ENCODE measurements at regions not wholly inside any gene's neighbourhood (a gene's known extent, or its start where the extent isn't known, plus 50 kb on each side); places are given as distances from the start of the nearest gene placed in this dataset.

GRCh38 chr10:53749439-53749838 is 976.9 kb upstream of the MBL2 start:
- no peak for DNase-seq
- Histone ChIP-seq H3K27me3 (ENCODE audit: insufficient read depth, low read depth, severe bottlenecking) (no peaks in the 10 kb centered on the region), H3K36me3 (no peaks in the 10 kb centered on the region), H3K4me3 (ENCODE audit: low read depth, low read length) (no peak overlapping the region), H3K9me3 (ENCODE audit: severe bottlenecking) (peaks cover 4% of the 10 kb centered on the region), H3K27ac (no peak overlapping the region)
- TF ChIP-seq, protein P1, sequence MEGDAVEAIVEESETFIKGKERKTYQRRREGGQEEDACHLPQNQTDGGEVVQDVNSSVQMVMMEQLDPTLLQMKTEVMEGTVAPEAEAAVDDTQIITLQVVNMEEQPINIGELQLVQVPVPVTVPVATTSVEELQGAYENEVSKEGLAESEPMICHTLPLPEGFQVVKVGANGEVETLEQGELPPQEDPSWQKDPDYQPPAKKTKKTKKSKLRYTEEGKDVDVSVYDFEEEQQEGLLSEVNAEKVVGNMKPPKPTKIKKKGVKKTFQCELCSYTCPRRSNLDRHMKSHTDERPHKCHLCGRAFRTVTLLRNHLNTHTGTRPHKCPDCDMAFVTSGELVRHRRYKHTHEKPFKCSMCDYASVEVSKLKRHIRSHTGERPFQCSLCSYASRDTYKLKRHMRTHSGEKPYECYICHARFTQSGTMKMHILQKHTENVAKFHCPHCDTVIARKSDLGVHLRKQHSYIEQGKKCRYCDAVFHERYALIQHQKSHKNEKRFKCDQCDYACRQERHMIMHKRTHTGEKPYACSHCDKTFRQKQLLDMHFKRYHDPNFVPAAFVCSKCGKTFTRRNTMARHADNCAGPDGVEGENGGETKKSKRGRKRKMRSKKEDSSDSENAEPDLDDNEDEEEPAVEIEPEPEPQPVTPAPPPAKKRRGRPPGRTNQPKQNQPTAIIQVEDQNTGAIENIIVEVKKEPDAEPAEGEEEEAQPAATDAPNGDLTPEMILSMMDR (IDR thresholded peaks at IDR 0.05; ENCODE audit: low read depth, low read length): no peak

GRCh38 chr10:53748319-53748718 is 975.7 kb upstream of the MBL2 start:
- Histone ChIP-seq H3K36me3 (no peaks in the 10 kb centered on the region), H3K27me3 (ENCODE audit: insufficient read depth, low read depth, severe bottlenecking) (no peaks in the 10 kb centered on the region), H3K27ac (no peak overlapping the region), H3K4me3 (ENCODE audit: low read depth, low read length) (no peak overlapping the region), H3K9me3 (ENCODE audit: severe bottlenecking) (peaks cover 4% of the 10 kb centered on the region)
- TF ChIP-seq, protein P1 (IDR thresholded peaks at IDR 0.05; ENCODE audit: low read depth, low read length): no peak
- no peak for DNase-seq

GRCh38 chr10:53744746-53745145 is 972.2 kb upstream of the MBL2 start:
- Histone ChIP-seq H3K27me3 (ENCODE audit: insufficient read depth, low read depth, severe bottlenecking) (no peaks in the 10 kb centered on the region), H3K36me3 (no peaks in the 10 kb centered on the region), H3K27ac (no peak overlapping the region), H3K4me3 (ENCODE audit: low read depth, low read length) (no peak overlapping the region), H3K9me3 (ENCODE audit: severe bottlenecking) (peaks cover 4% of the 10 kb centered on the region)
- TF ChIP-seq, protein P1 (IDR thresholded peaks at IDR 0.05; ENCODE audit: low read depth, low read length): no peak
- DNase-seq: no peak

GRCh38 chr10:53744176-53744575 is 971.6 kb upstream of the MBL2 start:
- H3K36me3 ChIP-seq: no peaks in the 10 kb centered on the region
- H3K27ac ChIP-seq: no peak overlapping the region
- no peaks in the 10 kb centered on the region for H3K9me3 ChIP-seq (ENCODE audit: severe bottlenecking)

DNA sequence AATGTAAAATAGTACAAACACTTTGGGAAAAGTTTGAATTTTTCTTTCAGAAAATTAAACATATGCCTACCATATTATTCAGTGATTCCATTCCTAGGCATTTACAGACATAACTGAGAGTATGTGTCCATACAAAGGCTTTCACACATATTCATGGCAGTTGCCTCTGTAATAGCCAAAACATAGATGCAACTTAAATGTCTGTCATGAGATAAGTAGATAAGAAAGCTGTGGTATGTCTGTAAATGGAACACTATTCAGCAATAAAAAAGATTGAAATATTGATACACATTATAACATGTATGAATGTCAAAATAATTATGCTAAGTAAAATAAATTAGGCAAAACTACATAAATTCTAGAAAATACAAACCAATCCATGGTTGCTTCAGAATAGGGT is 964.5 kb upstream of the MBL2 start:
- Histone ChIP-seq H3K36me3 (no peaks in the 10 kb centered on the region), H3K4me3 (ENCODE audit: low read depth, low read length) (no peak overlapping the region), H3K9me3 (ENCODE audit: severe bottlenecking) (no peaks in the 10 kb centered on the region), H3K27me3 (ENCODE audit: insufficient read depth, low read depth, severe bottlenecking) (no peaks in the 10 kb centered on the region), H3K27ac (no peak overlapping the region)
- TF ChIP-seq, protein P1 (IDR thresholded peaks at IDR 0.05; ENCODE audit: low read depth, low read length): no peak
- no peak for DNase-seq

More at GRCh38 chr10:53744176-53744575, 971.6 kb upstream of the MBL2 start:
- DNase-seq: no peak
- TF ChIP-seq, protein P1 (IDR thresholded peaks at IDR 0.05; ENCODE audit: low read depth, low read length): no peak
- H3K4me3 ChIP-seq (ENCODE audit: low read depth, low read length): no peak overlapping the region
- H3K27me3 ChIP-seq (ENCODE audit: insufficient read depth, low read depth, severe bottlenecking): no peaks in the 10 kb centered on the region

GRCh38 chr10:53726921-53727320 is 954.3 kb upstream of the MBL2 start:
- Histone ChIP-seq H3K27ac (no peak overlapping the region), H3K4me3 (ENCODE audit: low read depth, low read length) (no peak overlapping the region), H3K27me3 (ENCODE audit: insufficient read depth, low read depth, severe bottlenecking) (no peaks in the 10 kb centered on the region), H3K36me3 (no peaks in the 10 kb centered on the region), H3K9me3 (ENCODE audit: severe bottlenecking) (no peaks in the 10 kb centered on the region)
- DNase-seq: no peak
- TF ChIP-seq, protein P1 (IDR thresholded peaks at IDR 0.05; ENCODE audit: low read depth, low read length): no peak

Data from WERI-Rb-1 (cell line).